K562 (cell line): ENCODE measurements at regions not wholly inside any gene's neighbourhood (a gene's known extent, or its start where the extent isn't known, plus 50 kb on each side); places are given as distances from the start of the nearest gene placed in this dataset.
A peak's percentile ranks its signal among the peaks of the same experiment; 100 is the strongest.

ENCODE experiments used
- ARID1B ChIP-seq: fragments of 450-650 bp; IDR thresholded peaks from 2 replicates; pipeline ENCODE4 v1.6.1; 2016; ENCODE audit warnings: antibody characterized with exemption, mild to moderate bottlenecking, inconsistent platforms
- CCAR2 ChIP-seq: fragments of 200-400 bp; formaldehyde crosslinking; IDR thresholded peaks from 2 replicates; pipeline ENCODE4 v1.6.1; 2017; ENCODE audit warnings: mild to moderate bottlenecking, low read depth, low read length
- CHAMP1 ChIP-seq: fragments of 450-650 bp; IDR thresholded peaks from 2 replicates; pipeline ENCODE4 v1.6.1; 2016; ENCODE audit warnings: mild to moderate bottlenecking
- HMGN3 ChIP-seq: IDR thresholded peaks from 2 replicates; pipeline ENCODE4 v1.6.1; 2011; ENCODE audit warnings: borderline replicate concordance, low read depth, mild to moderate bottlenecking, mixed read lengths, low read length; ENCODE audit not compliant: insufficient read length; ENCODE audit errors: extremely low read depth
- KLF13 ChIP-seq: fragments of 450-650 bp; IDR thresholded peaks from 2 replicates; pipeline ENCODE4 v1.6.1; 2016; ENCODE audit warnings: missing genetic modification characterization, low read depth, mild to moderate bottlenecking, missing compliant biosample characterization, moderate library complexity, borderline replicate concordance
- MCM7 ChIP-seq, 2 experiments: fragments of 450-650 bp; IDR thresholded peaks; 2 replicates each; pipeline ENCODE4 v1.6.1; 2016 to 2018
- NFATC3 ChIP-seq: fragments of 450-650 bp; IDR thresholded peaks from 2 replicates; pipeline ENCODE4 v1.6.1; 2017; ENCODE audit warnings: mild to moderate bottlenecking
- NFE2 ChIP-seq: IDR thresholded peaks from 2 replicates; pipeline ENCODE4 v1.6.1; 2014; ENCODE audit warnings: antibody characterized with exemption, low read depth
- NR2C2 ChIP-seq, 2 experiments: fragments of 200-800 bp in 1 of 2; sonication (Bioruptor generic) in 1 of 2; sonication (generic) in 1 of 2; formaldehyde crosslinking in 1 of 2; IDR thresholded peaks; 2 replicates each; pipeline versions ENCODE4 v1.6.1 to v1.8.0; 2016 to 2022; ENCODE audit warnings: mild to moderate bottlenecking in 1 of 2, missing compliant biosample characterization in 1 of 2, missing genetic modification characterization in 1 of 2, missing genetic modification reagents in 1 of 2
- RBBP5 ChIP-seq: fragments of 200-600 bp; sonication (generic); IDR thresholded peaks from 2 replicates; pipeline ENCODE4 v1.6.1; 2012; ENCODE audit warnings: borderline replicate concordance, mild to moderate bottlenecking, low read length, control low read depth, inconsistent platforms; ENCODE audit not compliant: insufficient read depth, poor library complexity, severe bottlenecking
- STAG1 ChIP-seq: sonication (generic); formaldehyde crosslinking; IDR thresholded peaks from 2 replicates; pipeline ENCODE4 v1.5.0; 2020; ENCODE audit warnings: missing genetic modification reagents, borderline replicate concordance
- STAT5B ChIP-seq: fragments of 250-450 bp; sonication (Bioruptor Pico); IDR thresholded peaks from 2 replicates; pipeline ENCODE4 v1.8.0; 2021; ENCODE audit warnings: mild to moderate bottlenecking, inconsistent platforms
- YBX1 ChIP-seq: fragments of 450-650 bp; IDR thresholded peaks from 2 replicates; pipeline ENCODE4 v1.7.1; 2016; ENCODE audit warnings: mild to moderate bottlenecking
- ZFP1 ChIP-seq: fragments of 450-650 bp; formaldehyde crosslinking; IDR thresholded peaks from 2 replicates; pipeline ENCODE4 v1.4.0; 2020; ENCODE audit warnings: mild to moderate bottlenecking, mixed read lengths
- ZFP36 ChIP-seq: fragments of 150-350 bp; IDR thresholded peaks from 2 replicates; pipeline ENCODE4 v1.6.1; 2018; ENCODE audit warnings: low read length, low read depth; ENCODE audit not compliant: partially characterized antibody
- ZNF12 ChIP-seq: sonication (generic); formaldehyde crosslinking; IDR thresholded peaks from 2 replicates; pipeline ENCODE4 v1.4.0; 2020; ENCODE audit warnings: mild to moderate bottlenecking, missing genetic modification reagents
- ZNF347 ChIP-seq: fragments of 450-650 bp; formaldehyde crosslinking; IDR thresholded peaks from 2 replicates; pipeline ENCODE4 v1.4.0; 2020; ENCODE audit warnings: low read depth, mild to moderate bottlenecking, moderate library complexity
- ZNF589 ChIP-seq: fragments of 200-800 bp; sonication (Bioruptor generic); IDR thresholded peaks from 2 replicates; pipeline ENCODE4 v1.6.1; 2016; ENCODE audit warnings: low read depth, missing genetic modification characterization, missing compliant biosample characterization
- ZNF785 ChIP-seq: fragments of 250-450 bp; sonication (Bioruptor Pico); IDR thresholded peaks from 2 replicates; pipeline ENCODE4 v1.4.0; 2020; ENCODE audit warnings: mild to moderate bottlenecking
- TF ChIP-seq, protein P1 (sequence below): fragments of 200-800 bp; sonication (Bioruptor generic); IDR thresholded peaks from 2 replicates; pipeline ENCODE4 v1.6.1; 2016; ENCODE audit warnings: missing genetic modification characterization, missing compliant biosample characterization

DNA sequence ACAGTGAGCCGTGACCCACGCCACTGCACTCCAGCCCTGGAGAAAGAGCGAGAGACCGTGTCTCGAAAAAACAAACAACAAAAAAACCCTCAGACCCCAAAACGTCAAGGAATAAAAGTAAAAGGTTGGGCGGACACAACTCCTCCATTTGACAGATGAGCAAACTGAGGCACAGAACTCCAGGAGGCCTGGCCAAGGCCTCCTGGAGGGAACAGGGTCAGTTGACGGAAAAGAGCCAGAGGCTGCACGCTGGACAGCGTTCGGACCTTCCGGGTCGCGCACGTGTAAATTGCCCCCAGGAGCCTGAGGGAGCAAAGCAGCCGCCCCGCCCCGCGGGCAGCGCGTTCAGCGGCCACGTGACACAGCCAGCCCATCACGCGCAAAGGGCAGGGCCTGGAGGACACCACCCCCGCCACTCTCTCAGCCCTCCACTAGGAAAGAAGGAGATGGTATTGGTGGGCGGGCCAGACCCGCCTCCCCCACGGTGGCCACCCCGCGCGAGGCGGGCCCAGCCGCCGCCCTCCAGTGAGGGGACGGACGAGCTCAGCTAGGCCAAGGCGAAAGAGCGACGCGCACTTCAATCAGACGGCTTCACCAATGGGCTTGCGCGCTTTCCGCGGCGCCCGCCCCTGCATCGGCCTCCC, 81.5 kb downstream of the PTPDC1 start (continued):
- TF ChIP-seq ZFP1 (CRISPR knock-in tag) (no peak), HMGN3 (peak; percentile 50), NR2C2 (CRISPR knock-in tag; IDR thresholded peaks at IDR 0.05) (no peak), NR2C2 (tag; IDR thresholded peaks at IDR 0.05) (no peak), ARID1B (peak; percentile 37; the same call in 1 of the 2 replicates), STAG1 (CRISPR knock-in tag) (no peak), ZFP36 (no peak), STAT5B (no peak), NFE2 (no peak), YBX1 (no peak), CHAMP1 (peak; percentile 68), ZNF589 (peak; percentile 51; the same call in 1 of the 2 replicates), NFATC3 (no peak), ZNF347 (CRISPR knock-in tag) (no peak), ZNF785 (CRISPR knock-in tag) (no peak), CCAR2 (no peak), KLF13 (tag) (no peak; the same call in 1 of the 2 replicates), ZNF12 (CRISPR knock-in tag) (no peak), MCM7 (IDR thresholded peaks at IDR 0.05) (no peak), RBBP5 (no peak)
- TF ChIP-seq, protein P1, sequence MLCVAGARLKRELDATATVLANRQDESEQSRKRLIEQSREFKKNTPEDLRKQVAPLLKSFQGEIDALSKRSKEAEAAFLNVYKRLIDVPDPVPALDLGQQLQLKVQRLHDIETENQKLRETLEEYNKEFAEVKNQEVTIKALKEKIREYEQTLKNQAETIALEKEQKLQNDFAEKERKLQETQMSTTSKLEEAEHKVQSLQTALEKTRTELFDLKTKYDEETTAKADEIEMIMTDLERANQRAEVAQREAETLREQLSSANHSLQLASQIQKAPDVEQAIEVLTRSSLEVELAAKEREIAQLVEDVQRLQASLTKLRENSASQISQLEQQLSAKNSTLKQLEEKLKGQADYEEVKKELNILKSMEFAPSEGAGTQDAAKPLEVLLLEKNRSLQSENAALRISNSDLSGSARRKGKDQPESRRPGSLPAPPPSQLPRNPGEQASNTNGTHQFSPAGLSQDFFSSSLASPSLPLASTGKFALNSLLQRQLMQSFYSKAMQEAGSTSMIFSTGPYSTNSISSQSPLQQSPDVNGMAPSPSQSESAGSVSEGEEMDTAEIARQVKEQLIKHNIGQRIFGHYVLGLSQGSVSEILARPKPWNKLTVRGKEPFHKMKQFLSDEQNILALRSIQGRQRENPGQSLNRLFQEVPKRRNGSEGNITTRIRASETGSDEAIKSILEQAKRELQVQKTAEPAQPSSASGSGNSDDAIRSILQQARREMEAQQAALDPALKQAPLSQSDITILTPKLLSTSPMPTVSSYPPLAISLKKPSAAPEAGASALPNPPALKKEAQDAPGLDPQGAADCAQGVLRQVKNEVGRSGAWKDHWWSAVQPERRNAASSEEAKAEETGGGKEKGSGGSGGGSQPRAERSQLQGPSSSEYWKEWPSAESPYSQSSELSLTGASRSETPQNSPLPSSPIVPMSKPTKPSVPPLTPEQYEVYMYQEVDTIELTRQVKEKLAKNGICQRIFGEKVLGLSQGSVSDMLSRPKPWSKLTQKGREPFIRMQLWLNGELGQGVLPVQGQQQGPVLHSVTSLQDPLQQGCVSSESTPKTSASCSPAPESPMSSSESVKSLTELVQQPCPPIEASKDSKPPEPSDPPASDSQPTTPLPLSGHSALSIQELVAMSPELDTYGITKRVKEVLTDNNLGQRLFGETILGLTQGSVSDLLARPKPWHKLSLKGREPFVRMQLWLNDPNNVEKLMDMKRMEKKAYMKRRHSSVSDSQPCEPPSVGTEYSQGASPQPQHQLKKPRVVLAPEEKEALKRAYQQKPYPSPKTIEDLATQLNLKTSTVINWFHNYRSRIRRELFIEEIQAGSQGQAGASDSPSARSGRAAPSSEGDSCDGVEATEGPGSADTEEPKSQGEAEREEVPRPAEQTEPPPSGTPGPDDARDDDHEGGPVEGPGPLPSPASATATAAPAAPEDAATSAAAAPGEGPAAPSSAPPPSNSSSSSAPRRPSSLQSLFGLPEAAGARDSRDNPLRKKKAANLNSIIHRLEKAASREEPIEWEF (CRISPR knock-in tag) = no peak
